ENCODE measurements at regions not wholly inside any gene's neighbourhood (a gene's known extent, or its start where the extent isn't known, plus 50 kb on each side); places are given as distances from the start of the nearest gene placed in this dataset.

- DNase-seq = no peak
Observed at GRCh38 chr2:126446106-126446695, 209.8 kb upstream of the GYPC start.

GRCh38 chr2:126448611-126449010 lies 207.3 kb upstream of the GYPC start:
- DNase-seq = no peak

GRCh38 chr2:126449677-126450076 lies 206.3 kb upstream of the GYPC start:
- DNase-seq = no peak

- no peak for DNase-seq
Observed at GRCh38 chr2:126463892-126464674, 191.9 kb upstream of the GYPC start.

GRCh38 chr2:126467367-126468054 lies 188.4 kb upstream of the GYPC start:
- no peak for DNase-seq

- no peak for DNase-seq
Observed at GRCh38 chr2:126475031-126475430, 180.9 kb upstream of the GYPC start.

- no peak for DNase-seq
Observed at GRCh38 chr2:126476691-126477090, 179.3 kb upstream of the GYPC start.

- DNase-seq = no peak
Observed at GRCh38 chr2:126480033-126480432, 175.9 kb upstream of the GYPC start.

GRCh38 chr2:126482582-126483464 lies 173.1 kb upstream of the GYPC start:
- peak; percentile 31 for DNase-seq

GRCh38 chr2:126494593-126494992 lies 161.4 kb upstream of the GYPC start:
- no peak for DNase-seq

GRCh38 chr2:126495189-126495588 lies 160.8 kb upstream of the GYPC start:
- DNase-seq = no peak

- DNase-seq = no peak
Observed at GRCh38 chr2:126496493-126496892, 159.5 kb upstream of the GYPC start.

GRCh38 chr2:126503476-126503875 lies 152.5 kb upstream of the GYPC start:
- DNase-seq = no peak

- no peak for DNase-seq
Observed at GRCh38 chr2:126504949-126505348, 151.0 kb upstream of the GYPC start.

- DNase-seq = no peak
Observed at GRCh38 chr2:126506786-126507185, 149.2 kb upstream of the GYPC start.

GRCh38 chr2:126507425-126507911 lies 148.5 kb upstream of the GYPC start:
- no peak for DNase-seq

- DNase-seq = no peak
Observed at GRCh38 chr2:126510356-126510755, 145.6 kb upstream of the GYPC start.

GRCh38 chr2:126510960-126511359 lies 145.0 kb upstream of the GYPC start:
- no peak for DNase-seq

- DNase-seq = no peak
Observed at GRCh38 chr2:126512026-126512425, 143.9 kb upstream of the GYPC start.

- no peak for DNase-seq
Observed at GRCh38 chr2:126513033-126513432, 142.9 kb upstream of the GYPC start.

- DNase-seq = no peak
Observed at GRCh38 chr2:126515471-126515870, 140.5 kb upstream of the GYPC start.

GRCh38 chr2:126518196-126518595 lies 137.8 kb upstream of the GYPC start:
- no peak for DNase-seq
